Spleen (tissue), 7 donors: ENCODE measurements at regions not wholly inside any gene's neighbourhood (a gene's known extent, or its start where the extent isn't known, plus 50 kb on each side); places are given as distances from the start of the nearest gene placed in this dataset.

ENCODE experiments used
- POLR2A ChIP-seq, 3 donors: fragments of 450-650 bp; IDR thresholded peaks; one replicate each; pipeline ENCODE4 v1.5.1; 2017; ENCODE audit warnings: antibody characterized with exemption in 3 of 3, mild to moderate bottlenecking in 1 of 3
- POLR2AphosphoS5 ChIP-seq, 3 donors: sonication (generic); formaldehyde crosslinking; IDR thresholded peaks; one replicate each; pipeline ENCODE4 v1.5.1; 2017; ENCODE audit warnings: antibody characterized with exemption in 3 of 3
- TF ChIP-seq, protein P1 (sequence below), 11 experiments: fragments of 200-600 bp in 7 of 11; fragments of 450-650 bp in 4 of 11; sonication (generic) in 4 of 11; IDR thresholded peaks in 8 of 11; conservative IDR thresholded peaks in 3 of 11; 1 replicate in 7 of 11; 2 replicates in 4 of 11; pipeline versions ENCODE4 v1.4.0 to v1.8.0; 2016 to 2021; ENCODE audit warnings: antibody characterized with exemption in 11 of 11, inconsistent platforms in 4 of 11, mild to moderate bottlenecking in 1 of 11
- donor health status: DM: no; HTN: no; CAD: no; lungs with moderate emphysema.
- donor health status: DM: no; HTN: no; CAD: no.
- donor health status: DM: no; HTN: no; CAD: no.

DNA sequence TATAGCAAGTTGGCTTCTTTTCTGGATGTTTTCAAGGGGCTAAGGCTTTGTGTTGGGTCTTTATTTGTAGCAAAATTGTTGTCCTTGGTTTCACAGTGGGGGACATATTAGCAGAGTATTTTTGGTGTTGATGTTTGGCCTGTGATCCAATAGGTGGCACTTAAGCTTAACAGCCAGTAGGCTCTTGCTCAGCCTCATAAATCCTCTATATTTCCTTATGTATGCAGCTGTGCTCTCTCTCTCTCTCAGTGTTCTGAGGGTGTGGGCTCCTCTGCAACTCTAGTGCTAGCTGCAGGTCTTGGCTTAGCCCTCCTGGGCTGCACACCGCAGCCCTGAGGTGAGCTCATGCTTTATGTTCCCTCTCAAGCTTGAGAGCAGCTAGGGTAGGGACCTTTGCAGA, 195.0 kb upstream of the GHR start:
- TF ChIP-seq, protein P1, sequence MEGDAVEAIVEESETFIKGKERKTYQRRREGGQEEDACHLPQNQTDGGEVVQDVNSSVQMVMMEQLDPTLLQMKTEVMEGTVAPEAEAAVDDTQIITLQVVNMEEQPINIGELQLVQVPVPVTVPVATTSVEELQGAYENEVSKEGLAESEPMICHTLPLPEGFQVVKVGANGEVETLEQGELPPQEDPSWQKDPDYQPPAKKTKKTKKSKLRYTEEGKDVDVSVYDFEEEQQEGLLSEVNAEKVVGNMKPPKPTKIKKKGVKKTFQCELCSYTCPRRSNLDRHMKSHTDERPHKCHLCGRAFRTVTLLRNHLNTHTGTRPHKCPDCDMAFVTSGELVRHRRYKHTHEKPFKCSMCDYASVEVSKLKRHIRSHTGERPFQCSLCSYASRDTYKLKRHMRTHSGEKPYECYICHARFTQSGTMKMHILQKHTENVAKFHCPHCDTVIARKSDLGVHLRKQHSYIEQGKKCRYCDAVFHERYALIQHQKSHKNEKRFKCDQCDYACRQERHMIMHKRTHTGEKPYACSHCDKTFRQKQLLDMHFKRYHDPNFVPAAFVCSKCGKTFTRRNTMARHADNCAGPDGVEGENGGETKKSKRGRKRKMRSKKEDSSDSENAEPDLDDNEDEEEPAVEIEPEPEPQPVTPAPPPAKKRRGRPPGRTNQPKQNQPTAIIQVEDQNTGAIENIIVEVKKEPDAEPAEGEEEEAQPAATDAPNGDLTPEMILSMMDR (IDR thresholded peaks at IDR 0.05 in 8 of 11, conservative IDR thresholded peaks at IDR 0.05 in 3 of 11), result no peak
- TF ChIP-seq POLR2AphosphoS5 (IDR thresholded peaks at IDR 0.05), result no peak
- TF ChIP-seq POLR2A (IDR thresholded peaks at IDR 0.05), result no peak
